ENCODE measurements at regions not wholly inside any gene's neighbourhood (a gene's known extent, or its start where the extent isn't known, plus 50 kb on each side); places are given as distances from the start of the nearest gene placed in this dataset.
"Not testable (repeated sequence)": the region's sequence is repeated elsewhere in the genome, so short reads cannot be mapped to it uniquely, and the experiment has no call there.

DNA sequence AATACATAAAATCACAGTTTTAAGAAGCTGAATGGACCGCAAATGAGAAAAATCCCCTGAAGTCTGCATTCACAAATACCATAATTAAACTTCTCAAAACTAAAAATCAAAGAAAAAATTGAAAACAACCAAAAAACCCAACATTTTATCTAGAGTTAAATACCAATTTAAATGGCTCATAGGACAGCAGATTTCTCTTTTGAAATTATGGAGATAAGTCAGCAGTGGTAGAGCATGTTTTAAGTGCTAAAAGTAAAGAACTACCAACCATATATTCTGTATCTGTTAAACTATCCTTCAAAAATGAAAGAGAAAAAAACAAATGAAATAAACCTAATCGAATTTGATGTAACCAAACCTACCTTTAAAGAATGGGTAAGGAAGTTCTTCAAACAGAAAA is 862.8 kb downstream of the TAF11L14 start:
- CTCF ChIA-PET = no interaction called here
- no peak overlapping the region for H3K4me3 Mint-ChIP-seq
- no peak overlapping the region for H3K27ac Mint-ChIP-seq
- H3K9me3 Mint-ChIP-seq (ENCODE audit: insufficient read depth) = no peaks in the 10 kb centered on the region
- no peaks in the 10 kb centered on the region for H3K27me3 Mint-ChIP-seq (ENCODE audit: low read depth)
- H3K4me1 Mint-ChIP-seq (ENCODE audit: low read depth) = no peaks in the 10 kb centered on the region
- POLR2A ChIA-PET = interaction anchor here (0.6 kb wide), 1 partner anchor 1412 kb away, joined by 4 read pairs; no protein-coding TSS in a partner anchor
- H3K36me3 Mint-ChIP-seq (ENCODE audit: low read depth) = no peaks in the 10 kb centered on the region
- DNase-seq = no peak
- no peak for ATAC-seq

DNA sequence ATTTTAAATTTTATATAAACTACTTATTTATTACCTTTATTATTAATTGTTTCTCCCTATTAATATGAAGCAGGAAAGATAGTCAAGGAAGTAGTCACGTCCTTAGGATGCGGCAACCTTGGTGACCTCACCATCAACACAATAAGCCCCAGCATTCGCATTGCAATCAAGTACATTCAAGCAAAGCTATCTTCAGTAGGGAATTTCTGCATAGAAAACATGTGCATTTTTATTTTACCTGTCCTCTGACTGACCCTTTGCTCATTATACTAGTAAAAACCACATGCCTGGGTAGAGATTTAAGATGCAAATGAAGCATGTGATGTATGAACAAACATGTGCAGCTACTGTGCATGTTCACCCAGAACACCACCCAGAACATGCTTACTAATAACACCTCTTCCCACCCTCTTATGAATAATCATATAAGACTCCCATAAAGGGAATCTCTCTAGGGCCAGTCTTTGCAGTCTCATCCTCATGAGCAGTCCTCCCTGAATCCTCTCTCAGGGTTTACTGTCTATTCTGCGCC is 869.6 kb downstream of the TAF11L14 start:
- no peak for ATAC-seq
- no peaks in the 10 kb centered on the region for H3K36me3 Mint-ChIP-seq (ENCODE audit: low read depth)
- H3K4me1 Mint-ChIP-seq (ENCODE audit: low read depth) = no peaks in the 10 kb centered on the region
- H3K4me3 Mint-ChIP-seq = no peak overlapping the region
- POLR2A ChIA-PET = no interaction called here
- no peak overlapping the region for H3K27ac Mint-ChIP-seq
- H3K9me3 Mint-ChIP-seq (ENCODE audit: insufficient read depth) = peaks cover 17% of the 10 kb centered on the region
- no peak for DNase-seq
- CTCF ChIA-PET = no interaction called here
- H3K27me3 Mint-ChIP-seq (ENCODE audit: low read depth) = no peaks in the 10 kb centered on the region

- Mint-ChIP-seq H3K36me3 (ENCODE audit: low read depth) (no peaks in the 10 kb centered on the region), H3K9me3 (ENCODE audit: insufficient read depth) (peaks cover 17% of the 10 kb centered on the region), H3K27me3 (ENCODE audit: low read depth) (no peaks in the 10 kb centered on the region), H3K4me3 (no peak overlapping the region), H3K27ac (no peak overlapping the region), H3K4me1 (ENCODE audit: low read depth) (no peaks in the 10 kb centered on the region)
- no peak for ATAC-seq
- POLR2A ChIA-PET = no interaction called here
- no peak for DNase-seq
- CTCF ChIA-PET = no interaction called here
Measured at GRCh38 chr5:18507114-18507513, 872.9 kb downstream of the TAF11L14 start.

DNA sequence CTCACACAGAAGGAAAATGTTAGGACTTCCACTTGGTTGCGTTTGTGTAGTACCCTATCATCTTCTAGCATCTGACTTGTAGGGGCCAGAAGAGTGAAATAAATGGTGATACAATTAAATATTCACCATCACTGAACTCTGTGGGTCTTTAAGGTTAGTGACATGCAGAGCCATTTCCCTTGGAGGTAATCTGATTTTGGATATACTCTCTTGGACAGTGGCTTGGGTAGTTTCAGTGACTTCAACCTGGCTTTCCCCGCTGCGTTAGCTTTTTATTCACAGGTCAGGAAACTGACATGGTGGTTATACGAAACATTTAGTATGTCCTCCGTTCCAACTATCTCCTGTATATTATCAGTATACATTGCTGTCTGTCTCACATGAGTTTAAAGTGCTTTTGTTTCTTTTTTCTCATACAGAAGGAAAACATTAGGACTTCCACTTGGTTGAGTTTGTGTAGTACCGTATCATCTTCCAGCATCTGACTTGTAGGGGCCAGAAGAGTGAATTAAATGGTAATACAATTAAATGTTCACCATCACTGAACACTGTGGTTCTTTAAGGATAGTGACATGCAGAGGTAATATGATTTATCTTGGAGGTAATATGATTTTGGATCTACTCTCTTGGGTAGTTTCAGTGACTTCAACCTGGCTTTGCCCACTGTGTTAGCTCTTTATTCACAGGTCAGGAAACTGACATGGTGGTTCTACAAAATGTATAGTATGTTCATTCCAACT is 883.6 kb downstream of the TAF11L14 start:
- H3K4me3 Mint-ChIP-seq = no peak overlapping the region
- no peaks in the 10 kb centered on the region for H3K9me3 Mint-ChIP-seq (ENCODE audit: insufficient read depth)
- ChIA-PET CTCF (no interaction called here), POLR2A (no interaction called here)
- H3K27me3 Mint-ChIP-seq (ENCODE audit: low read depth) = no peaks in the 10 kb centered on the region
- no peaks in the 10 kb centered on the region for H3K4me1 Mint-ChIP-seq (ENCODE audit: low read depth)
- H3K27ac Mint-ChIP-seq = no peak overlapping the region
- no peak for DNase-seq
- H3K36me3 Mint-ChIP-seq (ENCODE audit: low read depth) = no peaks in the 10 kb centered on the region
- no peak for ATAC-seq

GRCh38 chr5:18523380-18523779 is 889.1 kb downstream of the TAF11L14 start:
- Mint-ChIP-seq H3K36me3 (ENCODE audit: low read depth) (no peaks in the 10 kb centered on the region), H3K4me3 (no peak overlapping the region), H3K9me3 (ENCODE audit: insufficient read depth) (no peaks in the 10 kb centered on the region), H3K27me3 (ENCODE audit: low read depth) (no peaks in the 10 kb centered on the region), H3K4me1 (ENCODE audit: low read depth) (no peaks in the 10 kb centered on the region), H3K27ac (no peak overlapping the region)
- POLR2A ChIA-PET = no interaction called here
- ATAC-seq = no peak
- DNase-seq = no peak
- CTCF ChIA-PET = no interaction called here

GRCh38 chr5:18526792-18527405 is 892.6 kb downstream of the TAF11L14 start:
- no peak for ATAC-seq

DNA sequence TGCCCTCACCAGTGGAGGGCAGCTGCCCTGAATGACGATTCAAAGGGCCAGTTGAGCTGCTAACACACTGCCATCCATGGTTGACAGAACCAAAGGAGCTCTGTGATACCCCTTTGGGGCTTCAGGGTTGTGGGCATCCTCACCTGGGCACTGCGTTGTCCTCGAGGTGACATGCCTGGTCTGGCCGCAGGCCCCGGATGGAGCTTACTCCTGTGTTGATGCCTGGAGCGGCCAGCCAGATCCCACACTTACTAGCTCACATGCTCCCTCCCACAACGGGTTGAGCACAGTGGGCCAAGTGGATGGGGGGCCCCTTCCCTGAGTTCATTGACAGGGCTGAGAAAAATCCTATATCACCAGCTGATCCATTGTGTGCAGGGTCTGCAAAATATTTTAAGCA is 898.9 kb downstream of the TAF11L14 start:
- no peak for ATAC-seq
- H3K4me1 Mint-ChIP-seq (ENCODE audit: low read depth) = no peaks in the 10 kb centered on the region
- H3K9me3 Mint-ChIP-seq (ENCODE audit: insufficient read depth) = no peaks in the 10 kb centered on the region
- no peaks in the 10 kb centered on the region for H3K27me3 Mint-ChIP-seq (ENCODE audit: low read depth)
- ChIA-PET CTCF (interaction anchor here (0.6 kb wide), 1 partner anchor 32 kb away, joined by 3 read pairs; no protein-coding TSS in a partner anchor), POLR2A (no interaction called here)
- H3K27ac Mint-ChIP-seq = no peak overlapping the region
- DNase-seq = no peak
- H3K36me3 Mint-ChIP-seq (ENCODE audit: low read depth) = no peaks in the 10 kb centered on the region
- no peak overlapping the region for H3K4me3 Mint-ChIP-seq

More at GRCh38 chr5:18526792-18527405, 892.6 kb downstream of the TAF11L14 start:
- DNase-seq = no peak
- H3K27ac Mint-ChIP-seq = no peak overlapping the region
- H3K9me3 Mint-ChIP-seq (ENCODE audit: insufficient read depth) = no peaks in the 10 kb centered on the region
- ChIA-PET CTCF (no interaction called here), POLR2A (no interaction called here)
- H3K4me3 Mint-ChIP-seq = no peak overlapping the region
- H3K4me1 Mint-ChIP-seq (ENCODE audit: low read depth) = no peaks in the 10 kb centered on the region
- H3K27me3 Mint-ChIP-seq (ENCODE audit: low read depth) = no peaks in the 10 kb centered on the region
- H3K36me3 Mint-ChIP-seq (ENCODE audit: low read depth) = no peaks in the 10 kb centered on the region

DNA sequence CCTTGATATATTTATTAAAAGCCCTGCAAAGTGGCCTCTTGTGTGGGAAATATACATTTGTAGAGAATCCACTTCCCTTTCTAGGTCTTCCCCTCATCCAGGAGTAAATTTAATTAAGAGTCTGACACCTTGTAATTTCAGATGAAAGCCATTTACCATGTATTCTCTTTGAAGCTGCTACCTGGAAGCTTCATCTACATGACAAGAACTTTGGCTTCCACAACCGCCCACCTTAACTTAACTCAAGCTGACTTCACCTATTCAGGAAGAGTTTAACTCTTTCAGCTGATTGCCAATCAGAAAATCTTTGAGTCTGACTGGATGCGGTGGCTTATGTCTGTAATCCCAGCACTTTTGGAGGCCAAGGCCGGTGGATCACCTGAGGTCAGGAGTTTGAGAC is 899.9 kb downstream of the TAF11L14 start:
- H3K4me1 Mint-ChIP-seq (ENCODE audit: low read depth) = no peaks in the 10 kb centered on the region
- ChIA-PET POLR2A (no interaction called here), CTCF (no interaction called here)
- no peak overlapping the region for H3K4me3 Mint-ChIP-seq
- H3K27ac Mint-ChIP-seq = no peak overlapping the region
- H3K36me3 Mint-ChIP-seq (ENCODE audit: low read depth) = no peaks in the 10 kb centered on the region
- H3K27me3 Mint-ChIP-seq (ENCODE audit: low read depth) = no peaks in the 10 kb centered on the region
- no peaks in the 10 kb centered on the region for H3K9me3 Mint-ChIP-seq (ENCODE audit: insufficient read depth)
- ATAC-seq = no peak
- DNase-seq = no peak

DNA sequence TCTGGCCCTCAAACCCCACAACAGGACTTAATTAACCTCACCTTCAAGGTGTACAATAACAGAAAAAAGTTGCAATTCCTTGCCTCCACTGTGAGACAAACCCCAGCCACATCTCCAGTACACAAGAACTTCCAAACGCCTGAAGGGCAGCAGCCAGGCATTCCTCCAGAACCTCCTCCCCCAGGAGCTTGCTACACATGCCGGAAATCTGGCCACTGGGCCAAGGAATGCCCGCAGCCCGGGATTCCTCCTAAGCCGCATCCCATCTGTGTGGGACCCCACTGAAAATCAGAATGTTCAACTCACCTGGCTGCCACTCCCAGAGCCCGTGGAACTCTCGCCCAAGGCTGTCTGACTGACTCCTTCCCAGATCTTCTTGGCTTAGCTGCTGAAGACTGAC is 901.5 kb downstream of the TAF11L14 start:
- DNase-seq; H3K36me3 Mint-ChIP-seq (ENCODE audit: low read depth); CTCF ChIA-PET; H3K4me1 Mint-ChIP-seq (ENCODE audit: low read depth); H3K4me3 Mint-ChIP-seq; H3K27ac Mint-ChIP-seq; H3K27me3 Mint-ChIP-seq (ENCODE audit: low read depth); POLR2A ChIA-PET; H3K9me3 Mint-ChIP-seq (ENCODE audit: insufficient read depth); ATAC-seq: not testable (repeated sequence)

DNA sequence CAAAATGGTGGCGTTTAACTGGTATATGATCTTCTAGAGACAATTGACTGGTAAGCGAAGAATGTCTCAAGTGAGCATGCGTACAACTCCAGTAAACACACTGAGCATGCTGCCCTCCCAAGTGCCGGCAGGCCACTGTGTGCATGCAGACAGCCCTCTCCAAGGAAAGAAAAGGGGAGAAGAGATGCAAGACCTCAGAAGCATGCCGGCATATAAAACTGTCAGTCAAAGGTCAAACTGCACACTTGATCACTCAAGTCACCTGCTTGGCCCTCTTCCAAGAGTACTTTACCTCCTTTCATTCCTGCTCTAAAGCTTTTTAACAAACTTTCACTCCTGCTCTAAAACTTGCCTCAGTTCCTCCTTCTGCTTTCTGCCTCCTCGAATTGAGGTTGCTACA is 910.2 kb downstream of the TAF11L14 start:
- CTCF ChIA-PET = no interaction called here

DNA sequence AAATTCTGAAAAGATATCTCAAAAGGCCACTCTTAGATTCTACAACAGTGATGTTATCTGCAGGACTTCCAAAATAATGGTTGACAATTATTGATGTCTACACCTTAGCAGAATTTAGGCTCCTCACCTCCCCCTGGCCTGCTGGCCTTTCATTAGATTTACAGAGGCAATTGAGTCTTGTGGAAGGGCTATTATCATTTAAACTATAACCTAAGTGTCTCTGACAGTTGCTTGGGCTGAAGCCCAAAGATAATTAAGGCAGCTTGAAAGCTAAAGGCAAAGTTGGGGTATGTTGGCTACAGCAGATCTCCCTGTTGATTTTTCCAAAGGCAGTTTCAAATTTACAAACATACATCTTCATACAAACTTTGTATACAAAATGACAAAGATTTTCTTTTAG is 912.3 kb downstream of the TAF11L14 start:
- H3K4me3 Mint-ChIP-seq = no peak overlapping the region
- H3K27me3 Mint-ChIP-seq (ENCODE audit: low read depth) = no peaks in the 10 kb centered on the region
- POLR2A ChIA-PET = no interaction called here

More for the DNA sequence above, 910.2 kb downstream of the TAF11L14 start:
- POLR2A ChIA-PET = no interaction called here
- no peaks in the 10 kb centered on the region for H3K4me1 Mint-ChIP-seq (ENCODE audit: low read depth)
- DNase-seq (no peak), ATAC-seq (no peak)
- H3K27ac Mint-ChIP-seq = no peak overlapping the region
- no peaks in the 10 kb centered on the region for H3K27me3 Mint-ChIP-seq (ENCODE audit: low read depth)
- H3K4me3 Mint-ChIP-seq = no peak overlapping the region
- no peaks in the 10 kb centered on the region for H3K9me3 Mint-ChIP-seq (ENCODE audit: insufficient read depth)
- no peaks in the 10 kb centered on the region for H3K36me3 Mint-ChIP-seq (ENCODE audit: low read depth)

GRCh38 chr5:18551716-18552115 is 917.5 kb downstream of the TAF11L14 start:
- H3K4me1 Mint-ChIP-seq (ENCODE audit: low read depth) = no peaks in the 10 kb centered on the region
- H3K4me3 Mint-ChIP-seq = no peak overlapping the region
- H3K27ac Mint-ChIP-seq = no peak overlapping the region
- H3K36me3 Mint-ChIP-seq (ENCODE audit: low read depth) = no peaks in the 10 kb centered on the region
- DNase-seq (no peak), ATAC-seq (no peak)
- ChIA-PET POLR2A (no interaction called here), CTCF (no interaction called here)
- H3K9me3 Mint-ChIP-seq (ENCODE audit: insufficient read depth) = peaks cover 6% of the 10 kb centered on the region
- no peaks in the 10 kb centered on the region for H3K27me3 Mint-ChIP-seq (ENCODE audit: low read depth)

More for the DNA sequence above, 912.3 kb downstream of the TAF11L14 start:
- no peaks in the 10 kb centered on the region for H3K9me3 Mint-ChIP-seq (ENCODE audit: insufficient read depth)
- ATAC-seq (no peak), DNase-seq (no peak)
- H3K36me3 Mint-ChIP-seq (ENCODE audit: low read depth) = no peaks in the 10 kb centered on the region
- H3K27ac Mint-ChIP-seq = no peak overlapping the region
- H3K4me1 Mint-ChIP-seq (ENCODE audit: low read depth) = no peaks in the 10 kb centered on the region
- CTCF ChIA-PET = no interaction called here

Data from activated CD8-positive, alpha-beta T cell treated with anti-CD3 and anti-CD28 coated beads, Interleukin-2, amount 10 ng/mL, durations not matched to agents 7 days and 5 days (primary cell).